ENCODE measurements at regions not wholly inside any gene's neighbourhood (a gene's known extent, or its start where the extent isn't known, plus 50 kb on each side); places are given as distances from the start of the nearest gene placed in this dataset.

DNA sequence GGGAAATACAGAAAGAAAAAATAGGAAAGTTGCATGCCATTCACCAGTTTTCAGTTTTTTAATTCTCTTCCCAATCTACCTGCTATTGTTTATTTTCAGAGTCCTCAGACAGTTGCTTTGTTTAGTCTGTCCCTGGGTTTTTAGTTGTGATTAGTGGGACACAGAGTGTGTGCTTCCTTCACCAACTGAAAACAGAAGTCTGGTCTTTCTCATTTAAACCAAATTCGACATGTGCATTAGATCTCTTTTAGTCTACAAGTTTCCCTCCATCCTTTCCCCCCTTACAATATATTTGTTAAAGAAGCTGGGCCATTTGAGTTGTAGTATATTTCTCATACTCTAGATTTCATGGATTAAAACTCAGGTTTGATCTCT, 58.7 kb upstream of the STMND1 start:
- Histone ChIP-seq H3K9me2 (no peaks in the 10 kb centered on the region), H3K4me1 (ENCODE audit: control insufficient read depth in 1 of 2, insufficient read depth in 2 of 2, low read depth in 1 of 2, low read length in 1 of 2) (peaks cover 0 to 17% of the 10 kb centered on the region in 2 experiments; a peak in 3 of 4 replicates), H3K79me2 (ENCODE audit: insufficient read depth) (no peaks in the 10 kb centered on the region), H2AFZ (ENCODE audit: low read depth) (peak overlapping the region; percentile 31; the same call in 1 of the 2 replicates), H3K36me3 (replicated peaks in 1 of 2; ENCODE audit: control insufficient read depth in 1 of 2, insufficient read depth in 2 of 2, low read length in 1 of 2) (no peaks in the 10 kb centered on the region), H3F3A (replicated peaks; ENCODE audit: insufficient read depth) (peaks cover 6% of the 10 kb centered on the region), H3K27ac (ENCODE audit: low read depth in 2 of 2, low read length in 1 of 2) (peak overlapping the region in 1 of 2 experiments; percentile 64; a peak in 2 of 4 replicates), H3K9ac (0 out of 2 replicates have a peak overlapping the region, but pooled peaks have one; percentile 3), H3K27me3 (ENCODE audit: insufficient read depth) (no peaks in the 10 kb centered on the region), H3K9me3 (0 out of 2 replicates have a peak, but pooled peaks cover 7% of the 10 kb centered on the region), H3K4me3 (ENCODE audit: low read depth in 2 of 2, low read length in 1 of 2) (no peak overlapping the region), H4K20me1 (ENCODE audit: insufficient read depth) (no peaks in the 10 kb centered on the region), H3K4me2 (no peak overlapping the region)
- DNase-seq: no peak
- POLR2A ChIA-PET: no interaction called here
- CTCF ChIA-PET: no interaction called here
- no peak for TF ChIP-seq NRF1 (IDR thresholded peaks at IDR 0.05; ENCODE audit: low read depth, low read length)
- TF ChIP-seq FOXM1 (IDR thresholded peaks at IDR 0.05; ENCODE audit: low read depth): no peak
- TF ChIP-seq, protein P1, sequence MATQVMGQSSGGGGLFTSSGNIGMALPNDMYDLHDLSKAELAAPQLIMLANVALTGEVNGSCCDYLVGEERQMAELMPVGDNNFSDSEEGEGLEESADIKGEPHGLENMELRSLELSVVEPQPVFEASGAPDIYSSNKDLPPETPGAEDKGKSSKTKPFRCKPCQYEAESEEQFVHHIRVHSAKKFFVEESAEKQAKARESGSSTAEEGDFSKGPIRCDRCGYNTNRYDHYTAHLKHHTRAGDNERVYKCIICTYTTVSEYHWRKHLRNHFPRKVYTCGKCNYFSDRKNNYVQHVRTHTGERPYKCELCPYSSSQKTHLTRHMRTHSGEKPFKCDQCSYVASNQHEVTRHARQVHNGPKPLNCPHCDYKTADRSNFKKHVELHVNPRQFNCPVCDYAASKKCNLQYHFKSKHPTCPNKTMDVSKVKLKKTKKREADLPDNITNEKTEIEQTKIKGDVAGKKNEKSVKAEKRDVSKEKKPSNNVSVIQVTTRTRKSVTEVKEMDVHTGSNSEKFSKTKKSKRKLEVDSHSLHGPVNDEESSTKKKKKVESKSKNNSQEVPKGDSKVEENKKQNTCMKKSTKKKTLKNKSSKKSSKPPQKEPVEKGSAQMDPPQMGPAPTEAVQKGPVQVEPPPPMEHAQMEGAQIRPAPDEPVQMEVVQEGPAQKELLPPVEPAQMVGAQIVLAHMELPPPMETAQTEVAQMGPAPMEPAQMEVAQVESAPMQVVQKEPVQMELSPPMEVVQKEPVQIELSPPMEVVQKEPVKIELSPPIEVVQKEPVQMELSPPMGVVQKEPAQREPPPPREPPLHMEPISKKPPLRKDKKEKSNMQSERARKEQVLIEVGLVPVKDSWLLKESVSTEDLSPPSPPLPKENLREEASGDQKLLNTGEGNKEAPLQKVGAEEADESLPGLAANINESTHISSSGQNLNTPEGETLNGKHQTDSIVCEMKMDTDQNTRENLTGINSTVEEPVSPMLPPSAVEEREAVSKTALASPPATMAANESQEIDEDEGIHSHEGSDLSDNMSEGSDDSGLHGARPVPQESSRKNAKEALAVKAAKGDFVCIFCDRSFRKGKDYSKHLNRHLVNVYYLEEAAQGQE (IDR thresholded peaks at IDR 0.05; ENCODE audit: low read depth, low read length): no peak
- no peak for TF ChIP-seq ELF1 (IDR thresholded peaks at IDR 0.05)
- TF ChIP-seq, protein P2, sequence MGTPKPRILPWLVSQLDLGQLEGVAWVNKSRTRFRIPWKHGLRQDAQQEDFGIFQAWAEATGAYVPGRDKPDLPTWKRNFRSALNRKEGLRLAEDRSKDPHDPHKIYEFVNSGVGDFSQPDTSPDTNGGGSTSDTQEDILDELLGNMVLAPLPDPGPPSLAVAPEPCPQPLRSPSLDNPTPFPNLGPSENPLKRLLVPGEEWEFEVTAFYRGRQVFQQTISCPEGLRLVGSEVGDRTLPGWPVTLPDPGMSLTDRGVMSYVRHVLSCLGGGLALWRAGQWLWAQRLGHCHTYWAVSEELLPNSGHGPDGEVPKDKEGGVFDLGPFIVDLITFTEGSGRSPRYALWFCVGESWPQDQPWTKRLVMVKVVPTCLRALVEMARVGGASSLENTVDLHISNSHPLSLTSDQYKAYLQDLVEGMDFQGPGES (IDR thresholded peaks at IDR 0.05; ENCODE audit: low read depth, low read length): no peak
- no peak for TF ChIP-seq TCF12 (IDR thresholded peaks at IDR 0.05)
- TF ChIP-seq NFIC (IDR thresholded peaks at IDR 0.05; ENCODE audit: borderline replicate concordance): no peak
- TF ChIP-seq CHD2 (IDR thresholded peaks at IDR 0.05; ENCODE audit: low read length, partially characterized antibody): no peak
- TF ChIP-seq SIN3A (IDR thresholded peaks at IDR 0.05; ENCODE audit: borderline replicate concordance, low read depth, low read length): no peak
- TF ChIP-seq, protein P3, sequence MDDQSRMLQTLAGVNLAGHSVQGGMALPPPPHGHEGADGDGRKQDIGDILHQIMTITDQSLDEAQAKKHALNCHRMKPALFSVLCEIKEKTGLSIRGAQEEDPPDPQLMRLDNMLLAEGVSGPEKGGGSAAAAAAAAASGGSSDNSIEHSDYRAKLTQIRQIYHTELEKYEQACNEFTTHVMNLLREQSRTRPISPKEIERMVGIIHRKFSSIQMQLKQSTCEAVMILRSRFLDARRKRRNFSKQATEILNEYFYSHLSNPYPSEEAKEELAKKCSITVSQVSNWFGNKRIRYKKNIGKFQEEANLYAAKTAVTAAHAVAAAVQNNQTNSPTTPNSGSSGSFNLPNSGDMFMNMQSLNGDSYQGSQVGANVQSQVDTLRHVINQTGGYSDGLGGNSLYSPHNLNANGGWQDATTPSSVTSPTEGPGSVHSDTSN (IDR thresholded peaks at IDR 0.05): no peak
- TF ChIP-seq FOSL2 (IDR thresholded peaks at IDR 0.05; ENCODE audit: borderline replicate concordance, low read depth): no peak
- no peak for TF ChIP-seq MEF2A (IDR thresholded peaks at IDR 0.05; ENCODE audit: borderline replicate concordance, low read depth)
- TF ChIP-seq YY1 (IDR thresholded peaks at IDR 0.05; ENCODE audit: low read depth): no peak
- TF ChIP-seq JUND (IDR thresholded peaks at IDR 0.05): no peak
- TF ChIP-seq GATA2 (CRISPR knock-in tag; IDR thresholded peaks at IDR 0.05): no peak
- WGBS (ENCODE audit: low lambda C conversion rate): 33% methylated on average over 1 of the region's 1 CpG
